ENCODE measurements at regions not wholly inside any gene's neighbourhood (a gene's known extent, or its start where the extent isn't known, plus 50 kb on each side); places are given as distances from the start of the nearest gene placed in this dataset.

- no peak for DNase-seq
These were observed 152.1 kb upstream of the THRB start for GRCh38 chr3:24646790-24647189.

GRCh38 chr3:24648063-24648462, 153.4 kb upstream of the THRB start:
- no peak for DNase-seq

- no peak for DNase-seq
These were observed 156.2 kb upstream of the THRB start for GRCh38 chr3:24650839-24651238.

GRCh38 chr3:24657870-24658510, 163.3 kb upstream of the THRB start:
- no peak for DNase-seq

GRCh38 chr3:24661175-24661584, 166.5 kb upstream of the THRB start:
- DNase-seq, result no peak

- DNase-seq, result no peak
These were observed 168.0 kb upstream of the THRB start for GRCh38 chr3:24662449-24663345.

GRCh38 chr3:24663406-24663805, 168.8 kb upstream of the THRB start:
- no peak for DNase-seq

- no peak for DNase-seq
These were observed 173.4 kb upstream of the THRB start for GRCh38 chr3:24668039-24668438.

GRCh38 chr3:24670871-24671270, 176.2 kb upstream of the THRB start:
- DNase-seq, result no peak

GRCh38 chr3:24673596-24673995, 178.9 kb upstream of the THRB start:
- no peak for DNase-seq

GRCh38 chr3:24674261-24674660, 179.6 kb upstream of the THRB start:
- DNase-seq, result no peak

- DNase-seq, result no peak
These were observed 183.4 kb upstream of the THRB start for GRCh38 chr3:24678021-24678420.

GRCh38 chr3:24678421-24678865, 183.8 kb upstream of the THRB start:
- DNase-seq, result no peak

GRCh38 chr3:24679429-24679828, 184.8 kb upstream of the THRB start:
- no peak for DNase-seq

- DNase-seq, result peak; percentile 24 to 31
These were observed 185.7 kb upstream of the THRB start for GRCh38 chr3:24680214-24680967.

GRCh38 chr3:24682141-24682547, 187.5 kb upstream of the THRB start:
- DNase-seq, result no peak

GRCh38 chr3:24683090-24683489, 188.4 kb upstream of the THRB start:
- no peak for DNase-seq

GRCh38 chr3:24683633-24684384, 189.2 kb upstream of the THRB start:
- DNase-seq, result no peak

- no peak for DNase-seq
These were observed 189.9 kb upstream of the THRB start for GRCh38 chr3:24684506-24685023.

GRCh38 chr3:24686808-24687207, 192.2 kb upstream of the THRB start:
- no peak for DNase-seq

GRCh38 chr3:24687671-24688070, 193.0 kb upstream of the THRB start:
- DNase-seq, result no peak

GRCh38 chr3:24688446-24689148, 193.9 kb upstream of the THRB start:
- no peak for DNase-seq

All from CD4-positive, alpha-beta T cell treated with Interleukin-4 for 1 hour (primary cell).